Right hindlimb (tissue), 1 donor: ENCODE measurements at regions not wholly inside any gene's neighbourhood (a gene's known extent, or its start where the extent isn't known, plus 50 kb on each side); places are given as distances from the start of the nearest gene placed in this dataset.
A peak's percentile ranks its signal among the peaks of the same experiment; 100 is the strongest.

Experiments used
- DNase-seq: peaks from one replicate; pipeline ENCODE4 v3.0.0-alpha.2; 2018

- DNase-seq, result no peak
Observed at GRCh38 chr9:91025856-91026255, 224.2 kb downstream of the SYK start.

DNA sequence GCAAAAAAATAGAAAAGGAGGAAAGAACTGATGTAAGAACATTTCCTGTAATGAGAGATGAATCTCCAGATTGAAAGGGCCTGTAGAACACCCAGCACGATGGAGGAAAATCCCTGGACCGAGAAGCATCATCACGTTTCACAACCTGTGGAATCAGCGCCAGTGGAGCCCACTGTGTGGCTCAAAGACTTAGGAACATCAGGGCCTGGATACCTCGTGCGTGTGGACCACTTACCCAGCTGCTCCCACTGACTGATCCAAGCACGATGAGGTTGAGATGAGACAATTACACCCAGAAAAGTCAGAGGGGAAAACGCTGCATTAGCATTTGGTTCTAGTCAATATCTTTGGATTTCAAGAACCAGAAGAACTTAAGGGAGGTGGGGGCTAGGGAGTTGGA lies 224.6 kb downstream of the SYK start:
- no peak for DNase-seq

GRCh38 chr9:91027005-91027404 lies 225.4 kb downstream of the SYK start:
- DNase-seq, result no peak

DNA sequence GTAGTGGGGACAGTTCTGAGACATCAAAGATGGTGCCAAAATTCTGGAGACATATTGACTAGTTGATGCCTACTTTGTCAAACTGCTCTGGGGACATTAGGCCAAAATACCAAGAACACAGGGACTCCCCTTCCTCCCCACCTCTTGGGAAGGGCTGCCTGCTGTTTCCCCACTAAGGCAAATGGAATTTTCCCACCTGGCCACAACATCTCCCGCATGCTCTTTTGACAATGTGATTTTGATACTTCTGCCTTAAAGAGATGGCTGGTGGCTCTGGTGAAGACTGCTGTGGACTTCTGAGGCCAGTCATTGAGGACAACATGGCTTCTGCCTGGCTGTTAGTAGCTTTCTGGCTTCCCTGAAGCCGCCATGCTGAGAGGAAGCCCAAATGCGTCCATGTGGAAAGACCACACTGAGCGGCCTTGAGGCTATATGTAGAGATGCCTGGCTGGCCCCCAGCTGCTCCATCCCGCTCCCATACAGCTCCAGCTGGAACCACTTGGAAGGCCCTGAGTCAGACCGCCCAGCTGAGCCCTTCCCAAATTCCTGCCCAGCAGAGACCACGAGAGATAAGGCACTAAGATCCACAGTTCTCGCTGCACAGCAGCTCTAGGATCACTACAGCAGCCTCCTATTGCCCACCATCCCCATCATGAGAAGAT lies 226.7 kb downstream of the SYK start:
- DNase-seq, result no peak

DNA sequence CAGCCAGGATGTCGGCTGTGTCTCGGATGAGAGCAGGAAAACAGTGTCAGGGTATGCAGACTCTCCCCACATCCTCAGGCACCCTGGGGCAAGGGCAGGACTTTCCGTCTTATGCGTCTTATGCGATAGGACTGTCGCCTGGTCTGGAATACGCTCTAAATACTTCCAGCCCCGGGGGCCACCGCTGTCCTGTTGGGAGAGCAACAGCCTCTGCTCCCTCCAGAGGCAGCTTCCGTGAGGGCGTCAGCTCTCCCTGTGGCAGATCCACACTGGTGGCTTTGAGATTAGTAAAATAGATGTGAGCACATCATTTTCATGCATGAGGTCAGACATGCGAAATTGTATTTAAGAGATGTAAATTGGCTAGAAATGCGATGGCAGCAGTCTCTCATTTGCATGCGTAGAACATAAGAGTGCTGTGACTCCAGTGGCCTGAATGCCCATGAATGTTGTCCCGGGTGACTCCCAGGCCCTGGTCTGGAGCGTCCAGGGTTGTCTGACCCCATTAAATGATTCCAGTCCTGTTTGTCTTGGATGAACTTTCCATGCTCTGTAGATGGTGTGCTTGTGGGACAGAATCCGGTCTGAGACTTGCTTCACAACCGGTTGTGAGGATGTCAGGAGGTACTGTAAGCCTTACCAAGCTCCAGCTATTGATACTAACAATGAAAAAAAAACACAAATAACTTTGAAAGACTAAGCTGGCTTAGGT lies 228.2 kb downstream of the SYK start:
- DNase-seq, result no peak

- DNase-seq, result no peak
Observed at GRCh38 chr9:91032121-91032531, 230.5 kb downstream of the SYK start.

GRCh38 chr9:91033270-91033669 lies 231.7 kb downstream of the SYK start:
- DNase-seq, result no peak

GRCh38 chr9:91033797-91034196 lies 232.2 kb downstream of the SYK start:
- DNase-seq, result no peak

DNA sequence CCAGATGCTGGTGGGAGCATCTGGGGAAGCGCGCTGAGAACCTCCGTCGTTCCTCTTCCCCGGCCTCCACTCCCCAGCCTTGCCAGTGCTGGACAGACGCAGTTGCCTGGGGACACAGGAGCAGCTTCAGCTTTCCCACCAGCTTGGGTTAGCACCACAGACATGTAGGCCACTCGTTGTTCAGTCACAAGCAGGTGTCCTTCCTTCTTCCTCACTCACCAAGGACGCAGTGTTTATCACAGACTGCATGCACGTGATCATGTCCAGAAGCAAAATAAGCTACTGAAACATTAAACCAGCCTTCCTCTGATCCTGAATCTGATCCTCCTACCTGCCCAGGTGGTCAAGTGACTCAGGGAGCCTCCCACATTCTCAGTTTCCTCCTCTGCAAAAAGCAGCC lies 232.9 kb downstream of the SYK start:
- DNase-seq, result no peak

- no peak for DNase-seq
Observed at GRCh38 chr9:91034976-91035824, 233.6 kb downstream of the SYK start.

DNA sequence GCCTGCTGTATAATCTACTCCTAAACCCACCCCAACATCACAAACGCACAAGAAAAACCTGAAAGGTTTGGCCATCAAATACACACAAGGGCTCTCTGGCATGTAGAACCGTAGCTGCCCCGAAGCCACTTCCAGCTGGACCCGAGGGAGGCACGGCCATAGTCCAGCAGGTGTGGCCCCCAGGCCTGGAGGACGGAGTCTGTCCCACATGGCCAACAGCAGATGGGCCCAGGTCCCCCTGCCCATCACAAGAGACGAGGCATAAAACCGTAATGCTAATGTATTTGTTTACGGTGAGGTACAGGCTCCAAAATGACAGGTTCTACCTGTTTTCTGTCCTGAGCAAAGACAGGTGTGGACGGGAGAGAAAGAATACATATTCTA lies 234.2 kb downstream of the SYK start:
- DNase-seq, result no peak

- DNase-seq, result no peak
Observed at GRCh38 chr9:91036356-91036755, 234.7 kb downstream of the SYK start.

GRCh38 chr9:91036826-91037510 lies 235.3 kb downstream of the SYK start:
- peak; percentile 78 for DNase-seq

DNA sequence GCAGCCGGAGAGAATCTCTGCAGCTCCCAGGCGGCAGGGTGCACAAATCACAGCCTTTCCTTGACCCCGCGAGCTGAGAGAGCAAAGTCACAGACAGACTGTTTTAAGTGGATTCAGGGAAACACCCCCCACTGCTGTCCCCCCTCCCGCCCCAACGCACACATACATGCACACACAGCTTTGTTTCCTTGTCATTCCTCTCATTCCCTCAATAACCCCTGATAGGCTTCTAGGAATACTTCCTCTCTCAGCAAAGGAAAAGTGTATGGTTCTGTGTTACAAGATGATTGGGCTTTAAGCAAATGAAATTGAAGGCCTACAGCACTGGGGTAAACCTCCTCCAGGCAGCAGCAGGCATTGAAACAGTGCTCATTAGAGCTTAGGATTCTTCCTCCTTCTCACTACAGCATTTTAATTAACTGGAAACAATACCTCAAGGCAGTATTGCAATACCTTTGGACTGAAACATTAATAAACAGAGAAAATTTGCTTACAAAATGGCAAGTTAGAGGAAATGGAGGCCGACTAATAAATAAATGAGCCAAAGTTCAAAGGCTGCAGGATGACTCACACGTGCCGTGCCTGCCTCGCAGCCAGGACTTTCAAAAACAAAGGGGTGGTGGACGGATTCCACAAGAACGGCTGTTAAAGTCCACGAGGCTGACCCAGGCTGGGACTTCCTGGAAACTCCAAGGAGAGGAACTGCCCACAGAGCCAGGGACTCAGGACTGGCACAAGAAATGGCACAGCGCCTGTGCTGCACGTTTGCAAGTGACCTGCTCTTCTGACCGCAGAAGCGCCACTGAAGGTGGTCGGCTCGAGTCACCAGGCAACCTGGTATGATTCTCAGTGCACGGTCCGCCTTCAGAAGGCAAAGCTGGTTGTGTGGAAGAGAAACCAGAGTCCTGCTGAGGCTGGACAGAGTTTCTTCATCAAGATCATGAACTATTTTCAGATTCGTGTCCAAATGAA lies 236.2 kb downstream of the SYK start:
- no peak for DNase-seq

DNA sequence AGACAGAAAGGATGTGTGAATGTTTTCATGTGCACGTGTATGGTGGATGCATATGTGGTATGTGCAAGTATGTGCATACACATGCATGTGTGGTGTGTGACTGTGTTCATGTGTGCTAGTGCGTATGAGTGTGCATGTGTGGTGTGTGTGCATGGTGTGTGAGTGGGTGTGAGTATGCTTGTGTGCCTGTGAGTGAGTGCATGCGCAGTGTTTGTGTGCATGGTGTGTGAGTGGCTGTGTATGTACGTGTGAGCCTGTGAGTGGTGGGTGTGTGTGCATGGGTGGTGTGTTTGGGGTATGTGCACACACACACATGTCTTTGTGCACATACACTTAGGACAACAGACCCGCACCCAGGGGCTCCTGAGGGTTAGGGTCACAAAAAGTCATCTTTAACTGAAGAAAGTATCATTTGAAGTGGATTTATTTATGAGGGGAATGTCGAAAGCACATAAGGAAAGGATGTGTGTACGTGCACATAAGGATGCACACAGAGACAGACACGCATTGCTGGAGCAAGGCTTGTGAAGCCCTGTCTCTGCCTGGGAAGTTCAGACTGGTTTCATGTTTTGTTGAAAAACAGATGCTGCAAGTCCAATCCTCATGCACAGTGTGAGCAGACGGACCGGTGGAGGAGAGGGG lies 237.0 kb downstream of the SYK start:
- DNase-seq, result no peak

- no peak for DNase-seq
Observed at GRCh38 chr9:91039125-91039834, 237.7 kb downstream of the SYK start.

DNA sequence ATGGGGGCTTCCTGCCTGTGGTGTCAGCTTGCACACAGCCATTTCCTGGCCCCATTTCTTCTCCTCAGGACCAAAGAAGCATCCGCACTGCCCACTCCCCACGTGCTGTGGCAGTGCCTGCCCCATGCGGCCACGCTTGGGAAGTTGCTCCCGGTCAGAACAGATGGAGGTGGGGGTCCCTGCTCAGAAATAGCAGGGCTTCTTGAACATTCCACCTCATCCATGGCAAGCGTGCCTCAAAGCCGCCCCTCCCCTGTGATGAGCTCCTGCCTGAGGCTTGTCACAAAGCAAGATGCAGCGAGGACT lies 238.2 kb downstream of the SYK start:
- DNase-seq, result no peak

DNA sequence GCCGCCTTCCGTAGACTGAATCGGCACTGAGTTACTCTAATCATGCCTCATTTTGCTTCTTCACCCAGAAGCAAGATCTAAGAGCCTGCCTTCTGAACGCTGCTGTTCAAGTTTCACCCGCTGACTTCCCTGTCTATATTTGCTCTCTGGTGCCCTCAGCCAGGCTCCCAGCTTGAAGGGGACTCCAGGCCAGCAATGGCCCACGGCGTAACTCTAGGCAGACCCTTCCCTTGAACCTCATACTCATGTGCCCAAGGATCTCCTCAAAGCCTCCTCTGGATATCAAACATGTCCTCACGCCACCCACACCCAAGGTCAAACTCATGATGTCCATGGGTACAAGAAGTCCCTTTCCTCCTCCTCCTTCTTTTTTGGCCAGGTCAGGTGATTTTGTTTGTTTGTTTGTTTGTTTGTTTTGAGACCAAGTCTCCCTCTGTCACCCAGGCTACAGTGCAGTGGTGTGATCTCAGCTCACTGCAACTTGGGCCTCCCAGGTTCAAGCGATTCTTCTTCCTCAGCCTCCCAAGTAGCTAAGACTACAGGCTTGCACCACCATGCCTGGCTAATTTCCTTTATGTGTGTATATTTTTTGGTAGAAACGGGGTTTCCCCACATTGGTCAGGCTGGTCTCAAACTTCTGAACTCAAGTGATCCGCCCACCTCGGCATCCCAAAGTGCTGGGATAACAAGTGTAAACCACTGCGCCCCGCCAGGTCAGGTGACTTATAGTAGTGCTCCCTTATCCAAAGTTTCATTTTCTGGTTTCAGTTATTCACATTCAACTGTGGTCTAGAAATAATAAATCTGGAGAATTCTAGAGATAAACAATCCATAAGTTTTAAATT lies 239.0 kb downstream of the SYK start:
- DNase-seq, result no peak

- no peak for DNase-seq
Observed at GRCh38 chr9:91042024-91042423, 240.4 kb downstream of the SYK start.

DNA sequence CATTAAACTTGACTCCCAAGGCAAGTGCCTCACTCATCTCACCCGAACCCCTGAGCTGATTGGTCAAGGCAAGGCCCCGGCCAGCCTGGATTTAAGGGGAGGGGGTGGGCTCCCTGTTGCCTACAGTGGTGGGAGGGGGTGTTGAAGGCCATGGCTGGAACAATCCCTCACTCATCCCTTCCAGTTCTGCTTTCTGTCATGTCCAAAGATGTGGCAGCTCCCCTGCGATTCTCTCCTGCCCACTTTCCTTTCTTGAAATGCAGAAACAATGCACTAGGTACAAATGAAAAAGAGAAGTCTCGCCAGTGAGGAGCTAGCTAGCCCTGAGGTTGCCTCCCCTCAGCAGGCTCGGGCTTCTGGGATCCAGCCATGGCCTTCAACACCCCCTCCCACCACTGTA lies 240.9 kb downstream of the SYK start:
- no peak for DNase-seq
